GM21825 (cell line): ENCODE measurements at regions not wholly inside any gene's neighbourhood (a gene's known extent, or its start where the extent isn't known, plus 50 kb on each side); places are given as distances from the start of the nearest gene placed in this dataset.
"Not testable (repeated sequence)": the region's sequence is repeated elsewhere in the genome, so short reads cannot be mapped to it uniquely, and the experiment has no call there.

ENCODE experiments used
- ATAC-seq: cut with Tn5 transposase; IDR thresholded peaks from one replicate; pipeline ENCODE4 v1.9.1; 2021; ENCODE audit warnings: mild to moderate bottlenecking, moderate library complexity; ENCODE audit not compliant: unreplicated experiment

GRCh38 chr13:110809871-110810486, 96.5 kb downstream of the ING1 start:
- ATAC-seq, result no peak

- no peak for ATAC-seq
These were observed 97.7 kb downstream of the ING1 start for GRCh38 chr13:110811008-110811720.

- ATAC-seq, result no peak
These were observed 98.2 kb downstream of the ING1 start for GRCh38 chr13:110811771-110812120.

GRCh38 chr13:110812121-110812868, 98.8 kb downstream of the ING1 start:
- ATAC-seq, result no peak

GRCh38 chr13:110812869-110813645, 99.6 kb downstream of the ING1 start:
- no peak for ATAC-seq

GRCh38 chr13:110813646-110814624, 100.4 kb downstream of the ING1 start:
- no peak for ATAC-seq

GRCh38 chr13:110815471-110816204, 99.2 kb downstream of the ANKRD10 start:
- no peak for ATAC-seq

GRCh38 chr13:110816500-110816899, 98.4 kb downstream of the ANKRD10 start:
- no peak for ATAC-seq

GRCh38 chr13:110817143-110817542, 97.7 kb downstream of the ANKRD10 start:
- no peak for ATAC-seq

- ATAC-seq, result no peak
These were observed 96.1 kb downstream of the ANKRD10 start for GRCh38 chr13:110818747-110819146.

GRCh38 chr13:110819203-110820014, 95.5 kb downstream of the ANKRD10 start:
- ATAC-seq, result peak; percentile 89

- no peak for ATAC-seq
These were observed 94.5 kb downstream of the ANKRD10 start for GRCh38 chr13:110820322-110820721.

GRCh38 chr13:110821837-110822668, 92.8 kb downstream of the ANKRD10 start:
- not testable (repeated sequence) for ATAC-seq

GRCh38 chr13:110822669-110822945, 92.3 kb downstream of the ANKRD10 start:
- ATAC-seq, result no peak

GRCh38 chr13:110824702-110825300, 90.1 kb downstream of the ANKRD10 start:
- ATAC-seq, result no peak

GRCh38 chr13:110825516-110825915, 89.4 kb downstream of the ANKRD10 start:
- ATAC-seq, result no peak

- ATAC-seq, result no peak
These were observed 88.8 kb downstream of the ANKRD10 start for GRCh38 chr13:110826101-110826500.
